OCI-LY7 (cell line): ENCODE measurements at regions not wholly inside any gene's neighbourhood (a gene's known extent, or its start where the extent isn't known, plus 50 kb on each side); places are given as distances from the start of the nearest gene placed in this dataset.

Source experiments
- CTCF ChIP-seq: fragments of 200-600 bp; sonication (generic); conservative IDR thresholded peaks from 2 replicates; pipeline ENCODE4 v1.5.1; 2014; ENCODE audit warnings: mild to moderate bottlenecking, antibody characterized with exemption, low read length, moderate library complexity, mixed read lengths
- EZH2phosphoT487 ChIP-seq: fragments of 200-600 bp; sonication (generic); IDR thresholded peaks from 2 replicates; pipeline ENCODE4 v1.6.1; 2018; ENCODE audit warnings: low read depth, borderline replicate concordance, mild to moderate bottlenecking, mixed run types, antibody characterized with exemption, low read length, moderate library complexity, mixed read lengths

- no peak for TF ChIP-seq CTCF
- TF ChIP-seq EZH2phosphoT487, result no peak
These were observed 277.9 kb downstream of the C6orf118 start for GRCh38 chr6:165031502-165031901.
